ENCODE measurements at regions not wholly inside any gene's neighbourhood (a gene's known extent, or its start where the extent isn't known, plus 50 kb on each side); places are given as distances from the start of the nearest gene placed in this dataset.
"Not testable (repeated sequence)": the region's sequence is repeated elsewhere in the genome, so short reads cannot be mapped to it uniquely, and the experiment has no call there.

- Histone ChIP-seq H3K27me3 (ENCODE audit: control insufficient read depth in 3 of 3, insufficient read depth in 3 of 3, low read length in 2 of 3) (peaks cover 0 to 1% (median 0%) of the 10 kb centered on the region in 3 donors), H3K4me3 (no peak overlapping the region)
- WGBS, 2 donors: 44 to 47% methylated on average over 1 of the region's 1 CpG
Observed at GRCh38 chr15:59894835-59895234, 109.3 kb upstream of the FOXB1 start.

GRCh38 chr15:59892985-59893384, 111.1 kb upstream of the FOXB1 start:
- no peaks in the 10 kb centered on the region for H3K4me1 ChIP-seq (ENCODE audit: control insufficient read depth in 5 of 5, insufficient read depth in 5 of 5, low read length in 5 of 5)
- peaks cover 0 to 8% (median 0%) of the 10 kb centered on the region in 3 donors for H3K27me3 ChIP-seq (ENCODE audit: control insufficient read depth in 3 of 3, insufficient read depth in 3 of 3, low read length in 2 of 3)
- ATAC-seq (ENCODE audit: insufficient read depth, low FRiP score): no peak
- no peak overlapping the region for H3K4me3 ChIP-seq
- no peak overlapping the region for H3K27ac ChIP-seq (ENCODE audit: low read depth in 1 of 2, low read length in 1 of 2)
- H3K9ac ChIP-seq (ENCODE audit: insufficient read depth in 1 of 2, low read length in 2 of 2): no peak overlapping the region
- peaks cover 0 to 2% (median under 1%) of the 10 kb centered on the region in 4 donors for H3K9me3 ChIP-seq (ENCODE audit: control insufficient read depth in 4 of 4, insufficient read depth in 3 of 4, low read length in 3 of 4)
- H3K36me3 ChIP-seq (ENCODE audit: control insufficient read depth in 4 of 4, insufficient read depth in 4 of 4, low read length in 4 of 4): no peaks in the 10 kb centered on the region
- WGBS, 2 donors: 37 to 48% methylated on average over 1 of the region's 1 CpG
- no peak for TF ChIP-seq CTCF (IDR thresholded peaks at IDR 0.05; ENCODE audit: control extremely low read depth, extremely low read depth)
- peak in 2 of 3 donors; percentile 45 to 77 for DNase-seq

More at GRCh38 chr15:59894835-59895234, 109.3 kb upstream of the FOXB1 start:
- ATAC-seq (ENCODE audit: insufficient read depth, low FRiP score): no peak
- DNase-seq: no peak
- Histone ChIP-seq H3K27ac (ENCODE audit: low read depth in 1 of 2, low read length in 1 of 2) (no peak overlapping the region), H3K36me3 (ENCODE audit: control insufficient read depth in 4 of 4, insufficient read depth in 4 of 4, low read length in 4 of 4) (no peaks in the 10 kb centered on the region), H3K9me3 (ENCODE audit: control insufficient read depth in 4 of 4, insufficient read depth in 3 of 4, low read length in 3 of 4) (peaks cover 0 to under 1% (median 0%) of the 10 kb centered on the region in 4 donors), H3K9ac (ENCODE audit: insufficient read depth in 1 of 2, low read length in 2 of 2) (no peak overlapping the region), H3K4me1 (ENCODE audit: control insufficient read depth in 5 of 5, insufficient read depth in 5 of 5, low read length in 5 of 5) (no peaks in the 10 kb centered on the region)
- TF ChIP-seq CTCF (IDR thresholded peaks at IDR 0.05; ENCODE audit: control extremely low read depth, extremely low read depth): no peak

GRCh38 chr15:59887870-59888269, 116.2 kb upstream of the FOXB1 start:
- H3K9ac ChIP-seq (ENCODE audit: insufficient read depth in 1 of 2, low read length in 2 of 2); ATAC-seq (ENCODE audit: insufficient read depth, low FRiP score); H3K36me3 ChIP-seq (ENCODE audit: control insufficient read depth in 4 of 4, insufficient read depth in 4 of 4, low read length in 4 of 4); H3K9me3 ChIP-seq (ENCODE audit: control insufficient read depth in 4 of 4, insufficient read depth in 3 of 4, low read length in 3 of 4); H3K4me3 ChIP-seq; H3K27me3 ChIP-seq (ENCODE audit: control insufficient read depth in 3 of 3, insufficient read depth in 3 of 3, low read length in 2 of 3); H3K27ac ChIP-seq (ENCODE audit: low read depth in 1 of 2, low read length in 1 of 2); DNase-seq: not testable (repeated sequence)
- peaks cover 0 to 13% (median 0%) of the 10 kb centered on the region in 5 donors for H3K4me1 ChIP-seq (ENCODE audit: control insufficient read depth in 5 of 5, insufficient read depth in 5 of 5, low read length in 5 of 5)
- 92 to 96% methylated on average over 1 of the region's 1 CpG for WGBS, 2 donors

GRCh38 chr15:59887211-59887610, 116.9 kb upstream of the FOXB1 start:
- Histone ChIP-seq H3K27ac (ENCODE audit: low read depth in 1 of 2, low read length in 1 of 2) (no peak overlapping the region), H3K4me3 (no peak overlapping the region), H3K27me3 (ENCODE audit: control insufficient read depth in 3 of 3, insufficient read depth in 3 of 3, low read length in 2 of 3) (peaks cover 0 to 8% (median 2%) of the 10 kb centered on the region in 3 donors), H3K9me3 (ENCODE audit: control insufficient read depth in 4 of 4, insufficient read depth in 3 of 4, low read length in 3 of 4) (peaks cover 0 to 2% (median under 1%) of the 10 kb centered on the region in 4 donors), H3K36me3 (ENCODE audit: control insufficient read depth in 4 of 4, insufficient read depth in 4 of 4, low read length in 4 of 4) (no peaks in the 10 kb centered on the region), H3K4me1 (ENCODE audit: control insufficient read depth in 5 of 5, insufficient read depth in 5 of 5, low read length in 5 of 5) (peaks cover 0 to 13% (median 0%) of the 10 kb centered on the region in 5 donors), H3K9ac (ENCODE audit: insufficient read depth in 1 of 2, low read length in 2 of 2) (no peak overlapping the region)
- no peak for TF ChIP-seq CTCF (IDR thresholded peaks at IDR 0.05; ENCODE audit: control extremely low read depth, extremely low read depth)
- WGBS, 2 donors: 55 to 71% methylated on average over 4 of the region's 4 CpGs
- DNase-seq (no peak), ATAC-seq (ENCODE audit: insufficient read depth, low FRiP score) (no peak)
